HEK293 (cell line): ENCODE measurements at regions not wholly inside any gene's neighbourhood (a gene's known extent, or its start where the extent isn't known, plus 50 kb on each side); places are given as distances from the start of the nearest gene placed in this dataset.
"Not testable (repeated sequence)": the region's sequence is repeated elsewhere in the genome, so short reads cannot be mapped to it uniquely, and the experiment has no call there.

Experiments
- CTCF ChIA-PET: fragments of 350-600 bp; formaldehyde crosslinking; extraction: SDS; loops from one replicate; lab custom pipeline; 2021; ENCODE audit warnings: antibody characterized with exemption; lab: Yijun Ruan, JAX
- POLR2A ChIA-PET: fragments of 300-600 bp; formaldehyde crosslinking; extraction: SDS; loops from one replicate; lab custom pipeline; 2020; ENCODE audit warnings: antibody characterized with exemption, inconsistent platforms; lab: Yijun Ruan, JAX
- H3K27ac ChIP-seq: fragments of 200-500 bp; sonication (Bioruptor generic); 2 replicates; pipeline ENCODE4 v1.5.1; 2014; ENCODE audit warnings: low read depth, low read length, control low read depth, inconsistent platforms; ENCODE audit errors: extremely low read depth
- H3K36me3 ChIP-seq, 2 experiments: fragments of 200-500 bp in 1 of 2; sonication (Bioruptor generic) in 1 of 2; 1 replicate in 1 of 2; 2 replicates in 1 of 2; pipeline ENCODE4 v1.5.1; 2014 to 2017; ENCODE audit warnings: inconsistent platforms in 2 of 2, low read length in 2 of 2; ENCODE audit not compliant: control insufficient read depth in 2 of 2, insufficient read depth in 1 of 2
- H3K4me1 ChIP-seq: fragments of 200-500 bp; sonication (Bioruptor generic); 2 replicates; pipeline ENCODE4 v1.5.1; 2014; ENCODE audit warnings: mild to moderate bottlenecking, low read length, inconsistent platforms; ENCODE audit not compliant: control insufficient read depth, insufficient read depth
- H3K4me3 ChIP-seq: 2 replicates; pipeline ENCODE4 v1.5.1; 2011; ENCODE audit warnings: low read depth, mild to moderate bottlenecking, control low read depth, low read length, moderate library complexity
- H3K9me3 ChIP-seq: fragments of 200-500 bp; sonication (Bioruptor generic); 2 replicates; pipeline ENCODE4 v1.5.1; 2014; ENCODE audit warnings: low read depth, low read length, inconsistent platforms; ENCODE audit not compliant: control insufficient read depth, insufficient read depth
- GFI1B ChIP-seq: fragments of 450-650 bp; formaldehyde crosslinking; IDR thresholded peaks from 2 replicates; pipeline ENCODE4 v1.5.1; 2016; ENCODE audit warnings: missing biosample characterization, missing genetic modification characterization
- KLF16 ChIP-seq: fragments of 450-650 bp; formaldehyde crosslinking; IDR thresholded peaks from 2 replicates; pipeline ENCODE4 v1.5.1; 2017; ENCODE audit warnings: missing biosample characterization, missing genetic modification characterization
- PRDM4 ChIP-seq: fragments of 450-650 bp; formaldehyde crosslinking; IDR thresholded peaks from 2 replicates; pipeline ENCODE4 v1.5.1; 2017; ENCODE audit warnings: missing biosample characterization, missing genetic modification characterization
- ZBTB7A ChIP-seq: fragments of 450-650 bp; formaldehyde crosslinking; IDR thresholded peaks from 2 replicates; pipeline ENCODE4 v1.5.1; 2016; ENCODE audit warnings: low read depth, missing biosample characterization, missing genetic modification characterization
- ZNF133 ChIP-seq: fragments of 450-650 bp; formaldehyde crosslinking; IDR thresholded peaks from 2 replicates; pipeline ENCODE4 v1.5.1; 2016; ENCODE audit warnings: missing biosample characterization, missing genetic modification characterization
- ZNF148 ChIP-seq: fragments of 450-650 bp; formaldehyde crosslinking; IDR thresholded peaks from 2 replicates; pipeline ENCODE4 v1.5.0; 2017; ENCODE audit warnings: missing biosample characterization, missing genetic modification characterization, borderline replicate concordance
- ZNF19 ChIP-seq: fragments of 450-650 bp; formaldehyde crosslinking; IDR thresholded peaks from 2 replicates; pipeline ENCODE4; 2016; ENCODE audit warnings: missing biosample characterization, missing genetic modification characterization, low read depth
- ZNF23 ChIP-seq: fragments of 450-650 bp; formaldehyde crosslinking; IDR thresholded peaks from 2 replicates; pipeline ENCODE4 v1.5.1; 2016; ENCODE audit warnings: missing biosample characterization, missing genetic modification characterization, borderline replicate concordance
- ZNF398 ChIP-seq: fragments of 450-650 bp; formaldehyde crosslinking; IDR thresholded peaks from 2 replicates; pipeline ENCODE4 v1.5.1; 2017; ENCODE audit warnings: missing biosample characterization, missing genetic modification characterization
- ZNF548 ChIP-seq: fragments of 450-650 bp; formaldehyde crosslinking; IDR thresholded peaks from 2 replicates; pipeline ENCODE4 v1.5.1; 2016; ENCODE audit warnings: missing biosample characterization, missing genetic modification characterization
- ZNF558 ChIP-seq: fragments of 450-650 bp; formaldehyde crosslinking; IDR thresholded peaks from 2 replicates; pipeline ENCODE4 v1.5.1; 2016; ENCODE audit warnings: missing biosample characterization, missing genetic modification characterization
- ZNF658 ChIP-seq: fragments of 450-650 bp; formaldehyde crosslinking; IDR thresholded peaks from 2 replicates; pipeline ENCODE4; 2016; ENCODE audit warnings: missing biosample characterization, missing genetic modification characterization
- ZNF664 ChIP-seq: fragments of 450-650 bp; formaldehyde crosslinking; IDR thresholded peaks from 2 replicates; pipeline ENCODE4 v1.5.1; 2016; ENCODE audit warnings: missing biosample characterization, missing genetic modification characterization
- ZSCAN23 ChIP-seq: fragments of 450-650 bp; formaldehyde crosslinking; IDR thresholded peaks from 2 replicates; pipeline ENCODE4 v1.5.1; 2016; ENCODE audit warnings: missing biosample characterization, missing genetic modification characterization

- CTCF ChIA-PET, result no interaction called here
Measured at GRCh38 chr2:12624384-12624783, 92.4 kb upstream of the TRIB2 start.

DNA sequence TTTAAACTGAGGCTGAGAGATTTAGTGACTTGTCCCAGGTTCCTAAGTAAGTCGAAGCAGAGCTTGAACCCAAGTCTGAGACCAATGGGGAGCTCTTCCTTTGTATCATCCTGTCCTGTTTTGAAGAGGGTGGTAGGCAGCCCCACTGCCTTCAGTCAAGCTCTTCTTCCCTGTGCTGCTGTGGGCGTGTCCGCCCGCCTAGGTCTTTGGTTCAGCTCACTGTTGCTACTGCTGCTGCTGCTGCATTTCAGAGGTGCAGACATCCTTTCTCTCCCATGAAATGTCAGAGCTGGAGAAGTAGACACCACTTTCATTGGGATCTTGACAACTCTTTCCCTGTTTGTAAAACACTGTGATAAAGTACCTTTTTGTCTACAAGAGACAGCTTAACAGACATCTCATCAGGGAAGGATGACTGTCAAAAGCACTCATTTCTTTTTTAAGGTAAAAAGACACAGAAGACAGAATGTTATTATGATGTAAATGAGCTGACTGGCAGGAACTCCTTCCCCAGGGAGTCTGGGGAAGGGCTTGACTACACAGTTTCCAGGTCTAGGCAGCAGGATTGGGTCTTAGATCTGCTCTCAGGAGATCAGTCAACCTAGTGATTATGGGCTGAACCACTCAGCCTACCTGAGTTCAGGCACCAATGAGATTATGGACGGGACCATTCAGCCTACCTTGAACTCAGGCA lies 91.7 kb upstream of the TRIB2 start:
- H3K27ac ChIP-seq, result no peak overlapping the region
- ChIA-PET POLR2A (no interaction called here), CTCF (no interaction called here)

More at GRCh38 chr2:12624384-12624783, 92.4 kb upstream of the TRIB2 start:
- H3K9me3 ChIP-seq, result no peaks in the 10 kb centered on the region
- H3K4me3 ChIP-seq, result no peak overlapping the region
- H3K27ac ChIP-seq, result no peak overlapping the region
- H3K4me1 ChIP-seq, result no peaks in the 10 kb centered on the region
- POLR2A ChIA-PET, result no interaction called here
- TF ChIP-seq ZNF133 (tag by site-specific recombination) (no peak), ZNF148 (tag by site-specific recombination) (no peak), PRDM4 (tag by site-specific recombination) (no peak), ZNF19 (tag by site-specific recombination) (no peak), ZNF548 (tag by site-specific recombination) (no peak), ZNF664 (no peak), ZNF658 (no peak), ZNF398 (tag by site-specific recombination) (no peak), ZNF23 (tag by site-specific recombination) (no peak), ZBTB7A (tag by site-specific recombination) (no peak), ZSCAN23 (tag by site-specific recombination) (no peak)
- no peaks in the 10 kb centered on the region for H3K36me3 ChIP-seq

DNA sequence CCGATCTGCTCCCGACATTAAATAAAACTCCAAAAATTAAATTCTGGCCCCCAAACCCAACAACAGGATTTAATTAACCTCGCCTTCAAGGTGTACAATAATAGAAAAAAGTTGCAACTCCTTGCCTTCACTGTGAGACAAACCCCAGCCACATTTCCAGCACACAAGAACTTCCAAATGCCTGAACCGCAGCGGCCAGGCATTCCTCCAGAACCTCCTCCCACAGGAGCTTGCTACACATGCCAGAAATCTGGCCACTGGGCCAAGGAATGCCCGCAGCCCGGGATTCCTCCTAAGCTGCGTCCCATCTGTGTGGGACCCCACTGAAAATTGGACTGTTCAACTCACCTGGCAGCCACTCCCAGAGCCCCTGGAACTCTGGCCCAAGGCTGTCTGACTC lies 88.2 kb upstream of the TRIB2 start:
- POLR2A ChIA-PET, H3K4me3 ChIP-seq: not testable (repeated sequence)

More for the DNA sequence above, 91.7 kb upstream of the TRIB2 start:
- TF ChIP-seq KLF16 (tag by site-specific recombination) (no peak), GFI1B (no peak), ZNF558 (tag by site-specific recombination) (no peak)
- Histone ChIP-seq H3K4me3 (no peak overlapping the region), H3K9me3 (no peaks in the 10 kb centered on the region), H3K4me1 (no peaks in the 10 kb centered on the region), H3K36me3 (no peaks in the 10 kb centered on the region)

More for the DNA sequence above, 88.2 kb upstream of the TRIB2 start:
- H3K4me1 ChIP-seq, H3K36me3 ChIP-seq, CTCF ChIA-PET, H3K27ac ChIP-seq, H3K9me3 ChIP-seq: not testable (repeated sequence)
